ENCODE measurements at regions not wholly inside any gene's neighbourhood (a gene's known extent, or its start where the extent isn't known, plus 50 kb on each side); places are given as distances from the start of the nearest gene placed in this dataset.
A peak's percentile ranks its signal among the peaks of the same experiment; 100 is the strongest.

DNA sequence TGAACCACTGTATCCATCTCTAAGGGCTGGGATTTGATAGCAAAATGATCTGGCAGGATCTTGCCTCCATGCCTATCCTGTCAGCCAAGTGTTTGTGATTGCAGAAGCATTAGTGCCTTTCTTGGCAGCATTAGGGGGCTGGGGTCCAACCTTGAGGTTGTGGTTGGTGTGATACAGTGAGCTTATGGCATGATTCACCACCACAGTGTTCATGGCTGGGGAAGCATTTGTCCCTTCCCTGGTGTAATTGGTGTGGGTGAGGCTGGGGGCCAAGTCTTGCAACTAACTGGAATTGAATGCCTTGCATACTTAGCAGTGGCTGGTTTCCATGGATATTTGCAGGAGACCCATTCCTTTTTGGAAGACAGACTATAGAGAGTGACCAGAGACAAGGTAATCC is 271.0 kb upstream of the TBL1XR1 start:
- TF ChIP-seq, protein P1, sequence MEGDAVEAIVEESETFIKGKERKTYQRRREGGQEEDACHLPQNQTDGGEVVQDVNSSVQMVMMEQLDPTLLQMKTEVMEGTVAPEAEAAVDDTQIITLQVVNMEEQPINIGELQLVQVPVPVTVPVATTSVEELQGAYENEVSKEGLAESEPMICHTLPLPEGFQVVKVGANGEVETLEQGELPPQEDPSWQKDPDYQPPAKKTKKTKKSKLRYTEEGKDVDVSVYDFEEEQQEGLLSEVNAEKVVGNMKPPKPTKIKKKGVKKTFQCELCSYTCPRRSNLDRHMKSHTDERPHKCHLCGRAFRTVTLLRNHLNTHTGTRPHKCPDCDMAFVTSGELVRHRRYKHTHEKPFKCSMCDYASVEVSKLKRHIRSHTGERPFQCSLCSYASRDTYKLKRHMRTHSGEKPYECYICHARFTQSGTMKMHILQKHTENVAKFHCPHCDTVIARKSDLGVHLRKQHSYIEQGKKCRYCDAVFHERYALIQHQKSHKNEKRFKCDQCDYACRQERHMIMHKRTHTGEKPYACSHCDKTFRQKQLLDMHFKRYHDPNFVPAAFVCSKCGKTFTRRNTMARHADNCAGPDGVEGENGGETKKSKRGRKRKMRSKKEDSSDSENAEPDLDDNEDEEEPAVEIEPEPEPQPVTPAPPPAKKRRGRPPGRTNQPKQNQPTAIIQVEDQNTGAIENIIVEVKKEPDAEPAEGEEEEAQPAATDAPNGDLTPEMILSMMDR (IDR thresholded peaks at IDR 0.05) = no peak
- peaks cover 5% of the 10 kb centered on the region for H3K36me3 Mint-ChIP-seq (ENCODE audit: unreplicated experiment)
- H3K4me3 Mint-ChIP-seq (ENCODE audit: unreplicated experiment) = no peak overlapping the region
- peaks cover 78% of the 10 kb centered on the region for H3K4me1 Mint-ChIP-seq (ENCODE audit: unreplicated experiment)
- DNase-seq (ENCODE audit: extremely low spot score, unreplicated experiment) = no peak
- H3K9me3 Mint-ChIP-seq (ENCODE audit: unreplicated experiment) = peaks cover 4% of the 10 kb centered on the region
- peak overlapping the region; percentile 59 for H3K27ac Mint-ChIP-seq (ENCODE audit: unreplicated experiment)
- no peaks in the 10 kb centered on the region for H3K27me3 Mint-ChIP-seq (ENCODE audit: unreplicated experiment)

DNA sequence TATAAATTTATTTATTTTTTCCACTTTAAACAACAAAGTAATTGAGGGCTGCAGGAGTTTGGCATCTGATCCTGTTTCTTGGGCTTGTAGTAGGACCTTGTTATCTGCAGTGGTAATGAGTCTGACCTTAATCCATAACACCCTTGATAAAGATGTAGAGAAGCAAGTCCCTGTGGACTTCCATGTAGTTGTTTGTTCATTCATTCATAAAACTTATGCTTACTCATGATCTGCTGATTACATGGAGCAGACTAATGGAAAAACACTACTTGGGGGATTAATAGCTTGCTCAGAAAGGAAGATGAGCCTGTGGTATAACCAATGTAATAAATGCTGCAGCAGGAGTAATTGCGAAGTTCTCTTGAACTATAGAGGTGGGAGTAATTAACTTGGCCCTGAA is 271.5 kb upstream of the TBL1XR1 start:
- peaks cover 4% of the 10 kb centered on the region for H3K9me3 Mint-ChIP-seq (ENCODE audit: unreplicated experiment)
- DNase-seq (ENCODE audit: extremely low spot score, unreplicated experiment) = no peak
- peak overlapping the region; percentile 90 for H3K27ac Mint-ChIP-seq (ENCODE audit: unreplicated experiment)
- peaks cover 78% of the 10 kb centered on the region for H3K4me1 Mint-ChIP-seq (ENCODE audit: unreplicated experiment)
- peaks cover 5% of the 10 kb centered on the region for H3K36me3 Mint-ChIP-seq (ENCODE audit: unreplicated experiment)
- TF ChIP-seq, protein P1 (IDR thresholded peaks at IDR 0.05) = no peak
- H3K27me3 Mint-ChIP-seq (ENCODE audit: unreplicated experiment) = no peaks in the 10 kb centered on the region
- no peak overlapping the region for H3K4me3 Mint-ChIP-seq (ENCODE audit: unreplicated experiment)

DNA sequence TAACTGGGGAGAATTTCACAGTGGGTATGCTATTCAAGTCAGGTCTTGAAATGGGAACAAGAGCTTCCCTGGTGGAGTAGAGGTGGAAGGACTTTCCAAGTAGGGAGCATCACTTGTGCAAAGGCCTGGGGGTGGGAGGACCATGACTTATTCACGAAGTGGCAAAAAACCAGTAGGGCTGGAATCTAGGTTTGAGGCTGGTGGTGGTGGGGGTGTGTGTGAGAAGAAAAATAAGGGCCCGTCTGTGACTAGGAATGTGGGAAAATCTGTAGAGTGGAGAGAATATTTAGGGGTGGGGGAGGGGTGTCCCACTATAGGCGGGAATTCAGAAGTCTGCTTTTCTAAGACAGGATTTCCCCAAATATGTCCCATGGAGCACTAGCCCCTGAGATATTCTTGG is 271.9 kb upstream of the TBL1XR1 start:
- H3K36me3 Mint-ChIP-seq (ENCODE audit: unreplicated experiment) = peaks cover 5% of the 10 kb centered on the region
- H3K9me3 Mint-ChIP-seq (ENCODE audit: unreplicated experiment) = peaks cover 4% of the 10 kb centered on the region
- DNase-seq (ENCODE audit: extremely low spot score, unreplicated experiment) = no peak
- no peak overlapping the region for H3K4me3 Mint-ChIP-seq (ENCODE audit: unreplicated experiment)
- TF ChIP-seq, protein P1 (IDR thresholded peaks at IDR 0.05) = no peak
- H3K27me3 Mint-ChIP-seq (ENCODE audit: unreplicated experiment) = no peaks in the 10 kb centered on the region
- peak overlapping the region; percentile 90 for H3K27ac Mint-ChIP-seq (ENCODE audit: unreplicated experiment)
- peaks cover 74% of the 10 kb centered on the region for H3K4me1 Mint-ChIP-seq (ENCODE audit: unreplicated experiment)

DNA sequence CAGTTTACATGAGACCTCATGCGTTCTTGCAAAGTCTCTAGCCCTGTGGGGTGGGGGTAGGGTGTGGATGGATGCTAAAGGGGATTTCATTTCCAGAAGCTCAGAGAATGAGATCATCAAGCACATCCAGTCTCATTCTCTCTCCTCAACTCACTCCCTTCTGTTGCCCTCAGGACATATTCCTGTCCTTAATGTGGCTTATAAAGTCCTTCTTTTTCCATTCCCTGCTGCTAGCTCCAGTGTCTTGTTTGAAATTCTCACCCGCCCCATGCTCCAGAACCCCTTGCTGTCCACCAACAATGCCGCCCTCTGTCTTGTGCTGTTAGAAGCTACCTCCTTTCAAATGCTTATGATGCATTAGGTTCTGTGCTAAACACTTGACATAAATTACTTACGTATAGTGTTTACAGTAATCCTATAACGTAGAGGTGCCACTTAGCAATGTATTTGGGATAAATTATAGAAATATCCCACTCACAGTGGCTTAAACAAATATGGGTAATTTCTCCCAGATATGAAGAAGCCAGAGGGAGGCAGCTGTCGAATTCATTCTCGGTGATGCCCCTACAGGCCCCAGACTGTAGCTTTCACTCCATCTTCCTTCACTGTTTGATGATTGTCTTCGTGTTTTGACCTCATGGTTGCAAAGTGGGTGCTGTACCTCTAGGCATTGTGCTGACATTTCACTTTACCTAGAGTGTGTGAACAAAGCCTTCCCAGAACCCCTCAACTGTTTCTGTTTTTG is 273.1 kb upstream of the TBL1XR1 start:
- peaks cover 68% of the 10 kb centered on the region for H3K4me1 Mint-ChIP-seq (ENCODE audit: unreplicated experiment)

More for the DNA sequence above, 273.1 kb upstream of the TBL1XR1 start:
- H3K27me3 Mint-ChIP-seq (ENCODE audit: unreplicated experiment) = no peaks in the 10 kb centered on the region
- peak overlapping the region; percentile 90 for H3K27ac Mint-ChIP-seq (ENCODE audit: unreplicated experiment)
- peaks cover 2% of the 10 kb centered on the region for H3K9me3 Mint-ChIP-seq (ENCODE audit: unreplicated experiment)
- H3K36me3 Mint-ChIP-seq (ENCODE audit: unreplicated experiment) = peaks cover 3% of the 10 kb centered on the region
- H3K4me3 Mint-ChIP-seq (ENCODE audit: unreplicated experiment) = no peak overlapping the region
- peak; percentile 87 for DNase-seq (ENCODE audit: extremely low spot score, unreplicated experiment)
- TF ChIP-seq, protein P1 (IDR thresholded peaks at IDR 0.05) = peak; percentile 57
